Midbrain (tissue), 1 donor: ENCODE measurements at regions not wholly inside any gene's neighbourhood (a gene's known extent, or its start where the extent isn't known, plus 50 kb on each side); places are given as distances from the start of the nearest gene placed in this dataset.
"Not testable (repeated sequence)": the region's sequence is repeated elsewhere in the genome, so short reads cannot be mapped to it uniquely, and the experiment has no call there.

Source experiments
- DNase-seq: peaks from one replicate; lab custom pipeline; 2025; lab: John Stamatoyannopoulos, UW

DNA sequence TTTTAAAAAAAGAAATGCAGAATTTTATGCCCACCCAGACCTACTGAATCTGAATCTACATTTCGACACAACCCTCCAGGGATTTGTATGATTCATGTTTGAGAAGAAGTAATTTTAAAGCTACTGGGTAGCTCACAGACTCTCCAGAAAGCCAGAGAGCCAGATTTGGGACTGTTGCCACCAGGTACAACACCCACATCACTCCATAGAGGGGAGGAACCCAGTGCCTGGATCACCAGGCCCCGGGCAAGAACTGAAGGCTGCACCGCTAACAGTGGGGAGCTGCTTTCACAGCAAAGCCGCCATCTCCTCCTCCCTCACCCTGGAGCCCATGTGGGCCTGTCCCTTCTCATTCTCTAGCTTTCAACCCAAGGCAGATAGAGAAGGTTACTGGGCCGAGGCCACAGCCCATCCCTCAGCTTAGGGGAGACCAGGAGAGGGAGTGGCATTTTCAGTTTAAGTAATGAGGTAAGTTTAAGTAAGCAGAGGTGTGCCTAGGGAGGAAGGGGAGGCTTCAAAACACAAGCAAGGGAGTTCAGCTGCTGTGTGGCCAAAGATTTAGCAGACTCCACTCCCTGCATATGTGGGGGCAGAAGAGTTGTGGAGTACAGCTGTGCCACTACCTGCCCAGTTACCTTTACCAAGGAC, 109.8 kb downstream of the IL12A start:
- DNase-seq: no peak

DNA sequence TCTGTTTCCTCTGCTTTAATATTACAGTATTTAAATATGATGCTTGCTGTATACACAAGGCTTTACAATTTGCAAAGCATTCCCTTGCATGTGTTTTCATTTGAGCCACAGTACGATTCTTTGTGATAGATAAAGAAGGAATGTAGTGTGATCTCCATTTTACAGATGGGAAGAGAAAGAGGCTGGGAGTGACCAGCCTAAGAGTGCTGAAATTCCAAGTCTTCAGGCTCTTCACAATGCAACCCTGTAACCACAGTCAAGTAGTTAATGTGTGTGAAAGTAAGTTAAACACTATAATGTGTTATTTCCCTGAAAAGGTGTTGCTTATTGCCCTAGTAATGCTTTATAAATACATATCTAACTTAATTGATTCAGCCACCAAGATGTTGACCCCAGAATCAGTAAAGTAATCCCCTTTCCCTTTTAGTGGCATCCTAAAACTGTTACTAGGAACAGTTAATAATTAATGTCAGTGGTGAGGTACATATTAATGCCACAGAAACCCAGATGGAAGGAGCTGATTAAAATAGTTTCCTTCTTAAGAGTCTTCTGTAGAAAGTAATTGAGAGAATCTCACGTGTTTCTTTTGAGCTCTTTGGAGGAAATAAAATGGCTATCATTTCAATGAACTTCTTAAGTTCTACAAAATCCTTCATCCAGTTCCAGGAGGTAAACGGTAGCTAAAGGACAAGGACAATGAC, 110.4 kb downstream of the IL12A start:
- no peak for DNase-seq

DNA sequence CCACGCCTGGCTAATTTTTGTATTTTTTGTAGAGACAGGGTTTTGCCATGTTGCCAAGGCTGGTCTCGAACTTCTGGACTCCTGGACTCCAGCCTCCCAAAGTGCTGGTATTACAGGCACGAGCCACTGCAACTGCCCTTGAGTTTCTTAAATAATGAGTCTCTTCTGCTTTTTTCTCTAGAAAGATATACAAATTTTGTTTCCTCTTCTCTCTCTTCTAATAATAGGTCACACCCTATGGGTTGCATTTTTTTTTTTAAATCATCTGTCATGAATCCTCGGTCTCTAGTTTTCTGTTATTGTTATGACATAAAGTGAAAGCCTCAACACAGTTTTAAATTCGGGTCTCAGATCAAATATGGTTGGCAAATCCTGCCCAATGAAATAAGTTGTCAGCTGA, 111.2 kb downstream of the IL12A start:
- DNase-seq: no peak

DNA sequence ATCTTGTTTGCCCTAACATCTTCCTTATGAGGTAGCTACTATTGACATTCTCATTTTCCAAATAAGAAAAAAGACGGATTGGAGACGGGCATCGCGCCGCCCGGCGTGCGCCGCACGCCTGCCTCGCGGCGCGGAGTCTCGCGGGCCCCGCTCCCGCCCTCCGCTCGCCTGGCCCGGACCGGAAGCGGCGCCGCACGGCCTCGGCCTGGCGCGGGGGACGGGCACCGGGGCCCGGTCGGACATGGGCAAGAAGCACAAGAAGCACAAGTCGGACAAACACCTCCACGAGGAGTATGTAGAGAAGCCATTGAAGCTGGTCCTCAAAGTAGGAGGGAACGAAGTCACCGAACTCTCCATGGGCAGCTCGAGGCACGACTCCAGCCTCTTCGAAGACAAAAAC, 112.0 kb downstream of the IL12A start:
- no peak for DNase-seq

DNA sequence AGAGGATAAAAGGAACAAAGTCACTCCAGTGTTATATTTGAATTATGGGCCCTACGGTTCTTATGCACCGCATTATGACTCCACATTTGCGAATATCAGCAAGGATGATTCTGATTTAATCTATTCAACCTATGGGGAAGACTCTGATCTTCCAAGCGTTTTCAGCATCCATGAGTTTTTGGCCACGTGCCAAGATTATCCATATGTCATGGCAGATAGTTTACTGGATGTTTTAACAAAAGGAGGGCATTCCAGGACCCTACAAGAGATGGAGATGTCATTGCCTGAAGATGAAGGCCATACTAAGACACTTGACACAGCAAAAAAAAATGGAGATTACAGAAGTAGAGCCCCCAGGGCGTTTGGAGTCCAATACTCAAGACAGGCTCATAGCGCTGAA, 113.4 kb downstream of the IL12A start:
- not testable (repeated sequence) for DNase-seq

DNA sequence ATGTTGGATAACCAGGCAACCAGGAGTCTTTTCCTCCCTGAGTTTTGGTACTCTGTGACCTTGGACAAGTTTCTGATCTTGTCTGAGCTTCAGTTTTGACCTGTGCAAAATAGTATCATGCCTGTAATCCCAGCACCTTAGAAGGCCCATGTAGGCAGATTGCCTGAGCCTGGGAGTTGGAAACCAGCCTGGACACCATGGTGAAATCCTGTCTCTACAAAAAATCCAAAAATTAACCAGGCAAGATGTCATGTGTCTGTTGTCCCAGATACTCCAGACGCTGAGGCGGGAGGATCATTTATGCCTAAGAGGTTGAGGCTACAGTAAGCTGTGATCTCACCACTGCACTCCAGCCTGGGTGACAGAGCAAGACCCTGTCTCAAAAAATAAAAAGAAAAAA, 114.8 kb downstream of the IL12A start:
- DNase-seq: no peak

DNA sequence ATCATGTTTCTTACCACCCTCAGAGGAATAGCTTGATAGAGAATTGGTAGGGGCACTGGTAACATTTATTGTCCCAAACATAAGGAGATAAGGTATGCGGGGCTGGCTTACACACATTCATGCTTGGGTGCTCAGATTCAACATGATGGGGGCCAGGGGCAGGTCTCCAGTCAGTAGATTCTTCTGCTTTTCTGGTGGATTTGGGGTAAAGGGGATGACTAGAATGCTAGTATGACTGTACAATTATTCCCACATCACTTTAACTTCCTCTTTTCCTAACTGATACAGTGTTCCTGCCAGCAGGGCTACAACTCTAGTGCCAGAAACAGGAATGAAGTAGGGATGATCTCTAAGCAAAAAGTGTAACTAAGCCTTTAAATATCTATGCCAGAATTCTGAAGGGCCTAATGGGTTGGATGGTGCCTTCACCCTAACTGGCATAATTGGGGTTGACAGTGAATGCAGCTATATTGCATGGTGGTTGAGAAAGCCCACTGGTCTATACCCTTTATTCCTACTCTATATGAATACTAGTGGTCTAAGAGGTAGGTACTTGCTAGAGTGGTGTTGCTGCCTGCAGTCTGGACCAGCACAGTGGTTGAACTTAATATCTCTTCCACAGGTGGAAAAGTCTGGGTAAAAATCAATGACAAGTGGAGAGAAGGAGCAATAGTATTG, 117.4 kb downstream of the IL12A start:
- DNase-seq: no peak

DNA sequence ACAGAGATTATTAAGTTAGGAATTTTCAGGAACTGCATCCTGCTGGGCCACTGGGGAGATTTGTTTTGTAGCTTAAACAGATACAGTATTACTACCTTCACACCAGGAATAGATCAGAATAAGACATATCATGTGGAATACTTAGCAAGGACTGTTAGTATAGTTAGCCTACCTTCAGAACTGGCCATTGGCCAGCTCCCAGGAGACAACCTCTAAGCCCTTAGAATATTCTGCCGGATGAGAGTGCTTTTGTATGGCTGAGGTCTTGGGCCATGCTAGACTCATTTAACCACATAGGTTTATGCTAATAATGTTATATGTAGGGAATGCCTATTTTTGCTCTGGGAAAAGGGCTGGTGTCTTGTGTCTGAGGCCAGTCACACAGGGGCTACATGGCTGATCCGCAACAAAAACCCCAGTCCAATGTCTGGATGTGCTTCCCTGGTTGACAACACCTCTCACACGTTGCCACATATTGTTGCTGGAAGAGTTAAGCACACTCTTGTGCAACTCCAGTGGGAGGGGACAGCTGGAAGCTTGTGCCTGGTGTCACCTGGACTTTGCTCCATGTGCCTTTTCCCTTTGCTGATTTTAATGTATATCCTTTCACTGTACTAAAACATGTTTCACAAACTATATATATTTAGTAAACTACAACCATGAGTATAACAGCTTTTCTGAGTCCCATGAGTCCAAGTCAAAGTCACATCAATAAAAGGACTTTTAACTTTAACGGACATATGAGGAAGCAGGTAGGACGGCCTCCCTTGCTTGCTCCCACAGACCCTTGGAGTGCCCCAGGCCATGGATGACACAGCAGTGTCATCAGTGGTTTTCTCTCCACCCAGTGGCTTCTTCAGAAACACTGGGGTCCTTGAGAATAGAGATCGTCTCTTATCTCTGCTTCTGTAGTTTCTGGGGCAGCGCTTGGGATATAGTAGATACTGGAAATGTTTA, 118.0 kb upstream of the C3orf80 start:
- DNase-seq: no peak

DNA sequence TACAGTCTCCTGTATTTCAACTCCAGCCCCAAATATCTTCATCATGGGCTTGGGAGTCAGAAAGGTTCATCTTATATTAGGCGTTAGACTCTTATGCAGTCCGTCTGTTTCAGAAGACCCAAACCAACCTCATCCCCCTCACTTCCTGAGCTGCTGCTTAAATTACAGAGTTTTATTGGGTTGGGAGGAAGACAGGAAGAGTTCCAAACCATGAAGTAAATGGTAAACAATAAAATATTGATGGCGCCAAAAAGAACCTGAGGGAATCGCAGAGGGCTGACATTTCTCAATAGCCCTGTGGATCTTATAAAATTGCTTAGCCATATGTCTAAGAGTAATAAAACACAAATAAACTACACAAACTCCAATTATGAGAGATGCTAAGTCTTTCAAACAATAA, 116.9 kb upstream of the C3orf80 start:
- DNase-seq: no peak

DNA sequence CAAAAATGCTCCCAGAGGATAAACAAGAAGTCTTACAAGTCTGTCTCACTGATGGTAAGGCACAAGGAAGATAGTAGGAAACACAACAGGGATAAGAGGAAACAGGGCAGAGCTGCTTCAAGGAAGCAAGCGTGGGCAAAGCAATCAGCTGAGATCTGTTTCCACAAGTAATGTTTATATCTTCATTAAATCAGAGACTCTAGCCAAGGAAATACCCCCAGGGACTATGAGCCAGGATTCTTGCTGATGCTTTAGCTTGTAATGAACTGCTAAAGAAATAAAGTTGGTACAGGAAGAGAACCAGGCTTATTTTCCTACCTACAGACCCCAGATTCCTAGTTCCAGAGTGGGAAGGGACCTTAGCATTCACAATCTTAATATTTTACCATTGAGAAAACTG, 112.7 kb upstream of the C3orf80 start:
- no peak for DNase-seq

DNA sequence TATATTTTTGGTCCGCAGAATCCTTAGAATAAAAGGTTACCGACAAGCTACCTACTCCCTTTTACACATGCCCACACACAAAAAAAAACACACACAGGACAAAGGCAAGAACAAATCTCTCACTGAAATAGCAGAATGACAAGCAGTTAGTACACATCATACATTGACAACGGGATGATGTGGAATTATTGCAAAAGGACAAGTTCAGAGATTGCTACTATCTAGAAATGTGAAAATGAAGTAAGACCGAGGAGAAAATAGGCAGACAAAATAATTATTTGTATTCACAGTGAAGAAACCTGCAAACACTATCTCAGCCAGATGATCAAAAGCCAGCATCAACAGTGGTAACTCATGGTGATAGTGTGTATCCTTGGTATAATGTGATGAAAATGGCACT, 112.2 kb upstream of the C3orf80 start:
- DNase-seq: no peak

DNA sequence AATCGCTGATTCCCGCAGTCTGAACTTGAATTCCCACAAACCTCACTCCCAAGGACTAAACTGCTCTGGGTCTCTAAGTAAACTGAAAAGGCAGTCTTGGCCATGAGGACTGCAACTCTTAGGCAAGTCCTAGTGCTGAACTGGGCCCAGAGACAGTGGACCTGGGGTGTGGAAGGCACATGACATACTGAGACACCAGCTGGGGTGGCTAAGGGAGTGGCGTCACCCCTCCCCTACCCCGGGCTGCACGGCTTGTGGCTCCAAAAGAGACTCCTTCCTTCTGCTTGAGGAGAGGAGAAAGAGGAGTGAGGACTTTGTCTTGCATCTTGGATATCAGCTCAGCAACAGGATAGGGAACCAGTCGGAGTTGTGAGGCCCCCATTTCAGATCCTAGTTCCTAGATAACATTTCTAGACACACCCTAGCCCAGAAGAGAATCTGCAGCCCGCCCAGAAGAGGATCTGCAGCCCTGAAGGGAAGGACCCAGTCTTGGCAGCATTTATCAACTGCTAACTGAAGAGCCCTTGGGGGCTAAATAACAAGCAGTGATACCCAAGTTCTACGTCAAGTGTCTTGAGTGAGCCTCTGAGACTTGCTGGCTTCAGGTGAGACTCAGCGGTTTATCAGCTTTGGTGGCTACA, 110.7 kb upstream of the C3orf80 start:
- no peak for DNase-seq

DNA sequence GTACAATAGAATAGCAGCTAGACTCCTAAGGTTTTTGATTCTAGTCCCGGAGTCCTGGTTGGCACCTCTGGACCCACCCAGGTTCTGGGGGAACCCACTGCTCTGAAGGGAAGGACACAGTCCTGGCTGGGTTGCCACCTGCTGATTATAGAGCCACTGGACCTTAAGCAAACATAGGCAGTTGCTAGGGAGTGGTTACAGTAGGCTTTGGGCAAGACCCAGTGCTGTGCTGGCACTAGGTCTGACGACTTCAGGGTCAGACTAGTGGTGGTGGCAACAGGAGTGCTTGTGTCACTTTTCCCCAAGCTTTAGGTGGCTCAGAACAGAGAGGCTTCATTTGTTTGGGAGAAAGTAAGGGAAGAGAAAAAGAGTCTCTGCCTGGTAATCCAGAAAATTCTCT, 109.8 kb upstream of the C3orf80 start:
- DNase-seq: no peak

DNA sequence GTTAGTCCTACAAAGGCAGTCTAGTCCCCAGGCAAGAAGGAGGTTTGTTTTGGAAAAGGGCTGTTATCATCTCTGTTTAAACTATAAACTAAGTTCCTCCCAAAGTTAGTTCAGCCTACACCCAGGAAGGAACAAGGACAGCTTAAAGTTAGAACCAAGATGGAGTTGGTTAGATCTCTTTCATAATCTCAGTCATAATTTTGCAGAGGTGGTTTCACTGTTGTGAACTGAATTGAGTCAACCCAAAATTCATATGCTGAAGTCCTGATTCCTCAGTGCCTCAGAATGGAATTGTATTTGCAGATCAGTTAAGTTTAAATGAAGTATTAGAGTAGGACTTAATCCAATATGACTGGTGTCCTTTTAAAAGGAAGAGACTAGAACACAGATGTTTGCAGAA, 101.0 kb upstream of the C3orf80 start:
- DNase-seq: no peak

DNA sequence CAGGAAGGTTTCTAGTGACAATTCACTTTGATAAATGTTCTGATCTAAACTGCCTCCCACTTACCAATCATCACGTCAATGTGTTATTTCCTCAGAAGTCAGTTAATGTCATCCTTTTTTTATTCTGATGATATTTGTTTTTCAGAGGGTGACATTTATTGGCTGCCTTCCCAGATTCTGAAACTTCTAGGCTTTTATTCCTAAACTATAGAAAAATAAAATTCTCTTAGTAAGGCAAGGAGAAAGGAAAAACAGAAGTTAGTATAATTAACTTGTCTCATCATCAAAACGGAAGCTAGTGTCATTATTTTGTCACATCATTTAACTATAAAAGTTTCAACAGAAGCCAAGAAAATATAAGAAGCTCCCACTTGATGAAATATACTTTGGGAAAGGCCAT, 100.0 kb upstream of the C3orf80 start:
- no peak for DNase-seq

DNA sequence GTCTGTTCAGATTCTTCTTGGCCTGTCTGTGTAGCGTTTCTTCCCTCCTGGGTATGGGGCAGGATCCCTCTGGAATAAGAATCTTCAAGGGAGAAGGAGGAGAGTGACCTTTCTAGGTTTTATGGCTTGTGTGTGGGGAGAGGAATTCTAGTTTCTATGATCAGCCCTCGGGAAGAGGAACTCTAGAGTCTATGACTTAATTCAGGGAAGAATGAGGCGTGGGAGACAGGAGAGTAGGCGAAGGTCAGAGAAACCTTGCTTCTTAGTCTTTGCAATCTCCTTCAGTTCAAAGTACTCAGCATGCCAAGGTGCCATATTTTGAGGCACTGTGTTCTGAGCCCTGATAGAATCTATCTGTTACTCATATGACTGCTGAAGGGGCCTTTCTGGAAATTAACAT, 99.2 kb upstream of the C3orf80 start:
- no peak for DNase-seq

DNA sequence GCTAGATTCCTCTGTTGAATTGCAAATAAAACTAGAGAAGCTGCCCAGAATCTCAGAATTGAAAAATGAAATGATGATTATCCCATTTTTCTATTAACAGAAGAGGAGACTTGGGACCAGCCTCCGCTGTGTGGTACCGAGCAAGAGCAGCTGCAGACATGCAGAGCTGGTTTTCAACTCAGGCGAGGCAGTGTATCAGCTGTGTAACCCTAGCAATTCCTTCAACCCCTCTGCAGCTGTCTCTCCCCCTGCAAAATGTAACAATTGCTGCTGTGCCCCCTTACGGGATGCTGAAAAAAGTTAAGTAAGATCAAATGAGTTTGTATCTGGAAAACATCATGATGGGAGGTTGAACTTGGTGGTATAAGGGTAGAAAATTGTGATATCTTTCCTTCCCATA, 98.5 kb upstream of the C3orf80 start:
- DNase-seq: no peak

DNA sequence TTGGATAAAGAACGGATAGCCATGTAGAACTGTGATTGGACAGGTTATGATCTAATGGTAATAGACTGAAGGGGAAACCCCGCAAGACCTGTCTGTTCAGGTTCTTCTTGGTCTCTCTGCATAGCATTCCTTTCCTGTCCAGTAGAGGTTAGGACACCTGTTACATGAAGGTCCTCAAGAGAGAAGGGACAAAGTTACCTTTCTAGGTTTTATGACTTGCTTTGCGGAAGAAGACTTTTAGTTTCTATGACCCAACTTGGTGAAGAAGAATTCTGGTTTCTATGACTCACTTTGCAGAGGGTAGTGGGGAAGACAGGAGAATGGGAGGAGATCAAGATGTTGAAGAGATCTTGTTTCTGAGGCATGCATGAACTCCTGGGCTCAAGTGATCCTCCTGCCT, 97.9 kb upstream of the C3orf80 start:
- DNase-seq: no peak

DNA sequence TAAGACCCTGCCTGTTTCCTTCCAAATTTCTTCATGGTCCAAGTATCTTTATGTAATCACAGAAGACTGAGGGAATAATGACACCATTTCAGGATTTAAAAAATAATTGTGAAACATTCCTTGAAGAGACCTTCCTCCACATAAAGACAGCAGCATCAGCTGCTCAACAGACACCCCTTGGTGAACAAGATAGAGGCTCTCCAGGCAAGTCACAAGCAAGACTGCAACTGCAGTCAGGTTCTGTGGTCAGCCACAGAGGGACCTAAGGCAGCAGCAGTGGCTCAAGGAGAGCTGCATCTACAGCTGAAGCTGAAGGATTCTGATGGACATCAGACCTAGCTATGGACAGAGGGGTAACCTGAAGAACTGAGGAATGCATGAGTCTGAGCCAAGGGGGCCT, 97.2 kb upstream of the C3orf80 start:
- DNase-seq: no peak

DNA sequence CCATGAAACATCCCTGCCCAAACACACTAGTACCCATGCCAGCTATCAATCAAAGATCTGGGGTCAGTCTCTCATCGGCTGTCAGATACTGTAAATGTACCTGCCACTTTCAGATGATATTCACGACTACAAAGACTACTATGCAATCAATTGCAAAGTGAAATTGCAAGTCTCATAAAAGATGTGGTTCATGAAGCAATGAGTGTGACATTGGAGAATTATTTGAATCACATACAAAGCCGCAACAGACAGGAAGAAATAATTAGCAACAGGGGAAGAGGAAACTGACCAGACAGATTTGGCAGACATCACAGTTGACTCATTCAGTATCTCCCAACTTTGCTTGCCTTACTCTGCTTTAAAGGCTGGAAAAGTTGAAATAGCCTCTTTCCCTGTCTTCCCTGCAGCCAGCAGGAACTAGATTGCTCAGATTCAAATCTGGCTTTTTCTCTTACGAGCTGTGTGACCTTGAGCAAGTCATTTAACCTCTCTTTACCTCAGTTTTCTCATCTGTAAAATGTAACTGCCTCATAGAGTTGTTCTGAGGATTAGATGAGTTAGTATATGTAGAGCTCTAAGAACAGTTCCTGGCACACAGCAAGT, 95.7 kb upstream of the C3orf80 start:
- DNase-seq: no peak

DNA sequence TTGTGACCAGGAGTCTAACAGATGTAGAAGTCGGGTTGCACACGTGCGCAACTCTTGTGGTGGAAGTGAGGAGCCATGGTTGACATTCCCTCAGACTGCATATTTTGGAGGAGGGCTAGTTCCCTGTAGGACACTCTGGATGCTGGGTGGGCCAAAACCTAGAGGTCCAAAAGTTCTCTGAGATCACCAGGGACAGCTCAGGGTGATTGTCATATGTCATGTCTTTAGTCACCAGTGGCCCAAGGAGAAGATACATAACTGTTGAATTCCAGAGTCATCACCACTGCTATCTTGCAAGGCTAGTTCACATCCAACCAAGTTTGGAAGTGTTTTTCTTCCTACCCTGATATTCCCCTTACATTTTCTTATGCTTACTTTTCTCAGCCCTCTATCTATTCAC, 95.2 kb upstream of the C3orf80 start:
- DNase-seq: no peak
